ENCODE measurements at regions not wholly inside any gene's neighbourhood (a gene's known extent, or its start where the extent isn't known, plus 50 kb on each side); places are given as distances from the start of the nearest gene placed in this dataset.

DNA sequence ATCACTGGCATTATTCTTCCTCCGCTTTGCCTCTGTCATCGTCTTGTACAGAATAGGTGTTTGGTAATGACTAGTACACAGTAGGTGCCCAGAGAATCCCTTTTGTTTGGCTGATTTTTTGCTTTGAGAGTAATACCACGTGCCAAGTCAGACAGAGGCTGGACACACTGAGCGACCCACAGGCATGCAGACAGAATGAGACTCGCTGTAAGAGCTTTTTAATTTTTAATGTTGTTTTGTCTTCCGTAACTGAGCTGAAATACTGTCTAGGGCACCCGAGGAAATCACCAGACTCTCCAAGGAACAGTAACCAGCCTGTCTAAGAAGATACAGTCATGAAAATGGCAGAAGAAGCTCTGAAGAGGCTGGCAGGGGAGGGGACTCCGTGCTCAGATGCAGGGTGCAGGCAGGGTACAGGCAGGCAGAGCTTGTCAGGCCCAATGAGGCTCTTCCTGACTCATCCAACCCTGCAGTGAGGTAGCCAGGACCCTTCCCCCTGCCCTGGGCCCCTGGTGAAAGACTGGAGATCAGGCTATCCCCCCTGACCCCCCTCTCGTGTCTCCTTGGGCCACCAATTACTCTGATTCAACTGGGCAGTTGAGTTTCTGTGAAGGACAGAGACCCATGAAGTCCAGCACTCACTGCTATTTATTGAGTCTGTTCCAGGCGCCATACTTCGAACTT, 60.1 kb upstream of the ECE1 start:
- DNase-seq (ENCODE audit: extremely low read depth in 1 of 11, low read depth in 9 of 11, low spot score in 4 of 11) = no peak

DNA sequence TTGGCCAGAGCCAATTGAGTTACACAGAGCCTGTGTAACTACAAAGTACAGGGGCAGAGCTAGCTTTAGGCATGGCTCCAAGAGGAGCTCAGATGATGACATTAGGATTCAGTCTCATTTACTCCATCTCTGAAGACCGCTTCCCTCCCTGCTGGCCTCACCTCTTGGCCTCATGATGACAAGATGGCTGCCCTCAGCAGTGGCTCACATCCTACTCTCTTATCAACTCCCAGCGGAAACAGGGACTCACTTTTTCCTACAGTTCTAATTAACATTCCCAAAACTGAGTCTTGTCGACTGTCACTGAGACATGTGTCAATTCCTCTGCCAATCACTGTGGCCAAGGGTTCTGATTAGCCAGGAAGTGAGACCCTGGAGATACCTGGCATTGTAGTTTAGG, 59.4 kb upstream of the ECE1 start:
- DNase-seq (ENCODE audit: extremely low read depth in 1 of 11, low read depth in 9 of 11, low spot score in 4 of 11) = no peak

DNA sequence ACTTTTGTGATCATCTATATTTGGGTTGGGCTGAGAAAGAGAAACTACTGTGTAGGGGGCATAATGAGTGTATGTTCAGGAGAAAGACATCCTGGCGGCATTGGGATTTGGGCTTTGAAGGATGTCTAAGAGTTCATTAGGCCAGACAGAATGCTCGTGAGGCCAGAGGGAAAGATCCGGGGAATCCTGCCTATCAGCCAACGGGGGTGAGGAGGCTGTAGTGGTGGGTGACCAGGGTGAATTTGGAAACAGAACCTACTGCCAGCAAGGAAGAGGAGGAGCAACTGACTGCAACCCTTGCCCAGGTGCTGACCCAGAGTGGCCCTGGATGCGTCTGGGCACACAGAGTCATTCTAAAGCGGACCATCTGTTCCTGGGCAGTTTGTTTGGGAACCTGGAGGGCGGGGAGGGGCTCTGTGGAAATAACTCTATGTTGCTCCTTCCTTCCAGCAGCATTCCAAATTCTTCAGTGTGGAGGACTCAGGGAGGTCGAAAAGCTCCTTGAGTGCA, 56.9 kb upstream of the ECE1 start:
- no peak for DNase-seq (ENCODE audit: extremely low read depth in 1 of 11, low read depth in 9 of 11, low spot score in 4 of 11)

DNA sequence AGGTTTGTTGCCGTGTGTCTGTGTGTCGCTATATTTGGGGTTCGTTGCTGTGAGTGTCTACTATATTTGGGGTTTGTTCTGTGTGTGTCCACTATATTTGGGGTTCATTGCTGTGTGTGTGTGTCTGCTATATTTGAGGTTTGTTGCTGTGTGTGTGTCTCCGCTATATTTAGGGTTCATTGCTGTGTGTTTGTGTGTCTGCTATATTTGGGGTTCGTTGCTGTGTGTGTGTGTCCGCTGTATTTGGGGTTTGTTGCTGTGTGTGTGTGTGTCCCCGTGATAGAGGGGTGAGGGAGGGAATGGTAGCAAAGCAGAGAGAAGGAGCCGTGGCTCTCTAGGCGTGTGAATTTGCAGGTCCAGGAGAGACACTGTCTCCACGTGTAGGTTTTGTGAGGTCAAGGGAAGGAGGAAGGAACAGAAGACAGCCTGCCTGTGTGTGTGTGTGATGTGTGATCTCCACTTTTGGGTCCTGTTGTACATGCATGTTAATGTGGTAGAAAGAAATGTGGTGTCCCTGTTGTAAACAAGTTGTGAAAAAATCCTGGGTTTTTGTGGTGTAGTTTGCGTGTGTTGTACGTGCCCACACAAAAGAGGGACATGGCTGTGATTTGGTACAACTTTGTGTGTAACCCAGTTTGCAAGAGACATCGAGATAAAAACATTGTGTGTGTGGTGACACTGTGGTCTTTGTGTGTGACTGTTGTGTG, 56.3 kb upstream of the ECE1 start:
- DNase-seq (ENCODE audit: extremely low read depth in 1 of 11, low read depth in 9 of 11, low spot score in 4 of 11) = no peak

DNA sequence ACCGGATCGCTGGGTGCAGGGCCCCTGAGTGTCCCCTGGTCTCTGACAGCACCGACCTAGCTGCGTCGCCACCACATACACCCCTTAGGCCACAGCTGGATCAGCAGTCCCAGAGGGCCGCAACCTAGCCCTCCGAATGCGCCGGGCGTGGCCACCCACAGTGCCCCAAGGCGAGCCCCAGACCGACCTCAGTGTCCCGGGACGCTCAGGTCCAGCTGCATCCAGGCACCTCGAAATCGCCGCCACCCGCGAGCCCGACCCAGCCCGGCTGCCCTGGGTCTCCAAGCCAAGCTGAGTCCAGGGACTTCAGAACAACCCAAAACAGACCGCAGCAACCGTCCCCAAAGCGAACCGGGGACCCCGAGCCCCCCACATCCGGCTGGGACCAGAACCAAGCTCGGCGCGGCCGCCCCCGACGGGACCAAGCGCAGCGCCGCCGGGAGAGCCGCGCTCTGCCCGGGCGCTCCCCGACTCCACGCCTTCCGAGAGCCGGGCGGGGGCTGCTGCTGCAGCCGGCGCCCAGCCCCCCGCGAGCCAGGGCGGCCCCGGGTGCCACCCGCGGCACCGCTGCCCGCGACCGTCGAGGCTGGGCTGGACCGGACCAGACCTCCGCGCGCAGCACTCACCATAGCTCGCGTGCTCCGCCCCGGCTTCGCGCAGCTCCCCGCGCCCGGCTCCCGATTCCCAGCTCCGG, 54.6 kb upstream of the ECE1 start:
- no peak for DNase-seq (ENCODE audit: extremely low read depth in 1 of 11, low read depth in 9 of 11, low spot score in 4 of 11)

DNA sequence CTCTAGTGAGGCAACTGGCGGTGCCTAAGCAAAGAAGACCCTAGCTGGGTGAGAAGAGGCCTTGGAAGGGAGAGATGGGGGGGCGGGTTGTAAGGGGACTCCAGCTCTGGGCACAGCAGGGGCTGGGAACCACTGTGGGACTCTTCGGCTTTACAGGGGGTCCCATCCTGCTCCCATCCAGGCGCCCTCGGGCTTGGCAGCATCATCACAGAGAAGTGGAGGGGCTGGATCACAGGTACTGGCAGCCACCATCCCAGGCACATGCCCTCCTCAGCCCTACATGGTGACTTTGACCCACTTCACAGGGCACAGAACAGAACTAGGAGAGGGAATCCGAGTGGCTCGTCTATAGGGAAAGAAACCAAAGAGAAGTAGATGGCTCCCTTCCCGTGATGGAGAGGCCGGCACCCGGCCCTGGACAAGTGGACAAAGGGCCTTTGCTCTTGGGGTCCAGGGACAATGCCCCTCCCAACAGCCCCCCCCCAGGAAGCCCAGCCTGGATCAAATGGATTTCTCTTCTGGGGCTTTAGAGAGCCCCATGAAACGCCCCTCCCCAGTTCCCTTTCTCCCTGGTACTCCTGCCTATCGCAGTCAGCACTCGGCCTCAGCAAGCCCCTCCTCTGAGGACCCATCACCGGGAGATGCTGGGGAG, 54.0 kb upstream of the ECE1 start:
- DNase-seq (ENCODE audit: extremely low read depth in 1 of 11, low read depth in 9 of 11, low spot score in 4 of 11) = no peak

DNA sequence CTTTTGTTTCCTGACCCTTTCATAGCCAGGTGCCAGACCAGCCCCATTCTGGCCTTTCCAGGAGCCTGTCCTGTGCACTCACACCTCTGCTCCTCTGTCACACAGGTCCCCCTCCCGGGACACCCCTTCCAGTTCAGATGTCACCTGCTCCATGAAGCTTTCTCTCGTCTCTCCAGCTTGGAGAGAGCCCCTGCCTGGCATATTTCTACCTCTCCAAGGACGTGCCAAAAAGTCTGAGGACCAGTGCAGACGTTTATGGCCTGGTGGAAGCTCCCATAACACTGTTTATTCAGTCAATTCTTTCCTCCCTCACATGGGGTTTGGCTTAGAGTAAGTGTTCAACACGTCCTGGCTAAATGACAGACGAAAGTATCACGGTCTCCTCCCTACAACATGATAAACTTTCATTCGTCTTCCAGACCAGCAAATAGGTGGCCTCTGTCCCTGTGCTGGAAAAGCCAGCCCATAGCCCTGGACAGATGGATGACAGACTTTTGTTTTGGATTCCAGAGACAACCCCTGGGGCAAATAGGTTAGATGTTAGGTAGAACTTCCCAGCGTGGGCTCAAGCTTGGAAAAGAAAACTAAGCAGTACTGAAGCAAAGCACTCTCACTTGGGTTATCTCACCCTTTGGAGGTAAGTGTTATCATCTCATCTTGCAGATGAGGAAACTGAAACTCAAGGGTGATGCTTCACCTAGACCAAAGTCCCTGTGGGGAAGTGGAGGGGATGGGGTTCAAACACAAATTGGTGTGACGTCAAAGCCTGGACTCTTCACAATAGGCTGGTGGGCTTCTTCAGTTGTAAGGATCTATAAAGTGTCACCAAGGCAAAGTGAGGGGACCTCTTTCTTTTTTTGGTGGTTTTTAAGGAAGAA, 52.9 kb upstream of the ECE1 start:
- no peak for DNase-seq (ENCODE audit: extremely low read depth in 1 of 11, low read depth in 9 of 11, low spot score in 4 of 11)

DNA sequence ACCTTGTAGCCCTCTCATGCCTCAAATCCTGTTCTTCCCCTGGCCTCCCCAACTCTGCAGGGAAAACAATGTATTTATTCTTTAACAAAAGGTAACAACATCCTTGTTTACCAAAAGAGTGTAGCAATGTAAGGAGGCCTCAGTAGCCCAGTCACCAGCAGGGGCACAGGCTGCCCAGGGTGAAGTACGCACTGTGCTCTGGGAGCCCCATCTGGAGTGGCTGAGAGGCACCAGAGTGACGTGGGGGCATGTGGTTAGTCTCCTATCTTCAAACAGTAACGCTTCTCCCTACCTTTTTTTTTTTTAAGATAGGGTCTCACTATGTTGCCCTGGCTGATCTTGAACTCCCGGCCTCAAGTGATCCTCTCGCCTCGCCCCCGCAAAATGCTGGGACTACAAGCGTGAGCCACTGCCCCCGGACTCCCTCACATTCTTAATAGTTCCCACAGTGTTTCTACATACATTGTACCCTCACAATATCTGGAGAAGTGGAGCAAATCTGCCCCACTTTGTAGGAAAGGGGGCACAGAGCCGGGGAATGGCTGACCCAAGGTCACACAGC, 51.3 kb upstream of the ECE1 start:
- DNase-seq (ENCODE audit: extremely low read depth in 1 of 11, low read depth in 9 of 11, low spot score in 4 of 11) = no peak

DNA sequence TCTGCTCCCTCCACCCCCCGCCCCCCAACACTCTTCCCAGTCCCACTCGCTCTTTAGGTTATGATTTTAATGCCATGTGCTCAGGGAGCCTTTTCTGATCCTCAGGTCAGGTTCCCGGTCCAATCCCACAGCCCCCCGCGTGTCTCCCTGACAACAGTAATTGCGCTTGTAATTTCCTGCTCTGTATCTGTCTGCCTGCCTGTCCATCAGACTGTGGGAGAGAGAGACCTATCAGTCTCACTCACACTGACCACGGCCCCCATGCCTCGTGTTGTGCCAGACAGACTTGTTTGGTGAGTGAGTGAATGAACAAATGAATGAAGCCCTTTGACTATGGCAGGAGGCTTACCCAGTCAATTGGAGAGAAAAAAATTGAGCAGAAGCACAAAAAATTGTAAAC, 50.8 kb upstream of the ECE1 start:
- no peak for DNase-seq (ENCODE audit: extremely low read depth in 1 of 11, low read depth in 9 of 11, low spot score in 4 of 11)

DNA sequence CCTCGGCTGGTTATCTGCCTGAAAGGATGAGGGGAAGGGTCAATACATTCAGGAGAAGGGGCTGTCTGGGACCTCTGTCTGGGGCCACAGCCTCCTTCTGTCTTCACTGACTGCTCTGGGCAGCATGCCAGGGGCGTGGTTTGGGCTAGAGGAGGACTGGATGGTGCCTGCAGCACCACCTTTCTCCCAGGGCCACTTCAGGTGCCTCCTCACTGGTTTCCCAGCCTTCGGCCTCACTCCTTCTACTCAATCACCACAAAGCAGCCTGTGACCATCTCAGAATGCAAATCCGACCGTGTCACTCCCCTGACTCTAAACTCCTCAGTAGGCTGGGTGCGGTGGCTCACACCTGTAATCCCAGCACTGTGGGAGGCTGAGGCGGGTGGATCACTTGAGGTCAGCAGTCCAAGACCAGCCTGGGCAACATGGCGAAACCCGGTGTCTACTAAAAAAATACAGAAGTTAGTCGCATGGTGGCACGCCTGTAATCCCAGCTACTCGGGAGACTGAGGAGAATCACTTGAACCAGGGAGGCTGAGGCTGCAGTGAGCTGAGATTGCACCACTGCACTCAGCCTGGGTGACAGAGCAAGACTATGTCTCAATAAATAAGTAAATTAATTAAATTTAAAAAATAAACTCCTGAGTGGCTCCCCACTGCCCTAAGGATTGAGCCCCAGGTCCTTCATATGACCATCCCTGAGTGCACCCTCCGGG, 50.1 kb upstream of the ECE1 start:
- DNase-seq (ENCODE audit: extremely low read depth in 1 of 11, low read depth in 9 of 11, low spot score in 4 of 11) = no peak

Measured in renal cortex interstitium (tissue), 11 donors.